GM12878 (cell line): ENCODE measurements at regions not wholly inside any gene's neighbourhood (a gene's known extent, or its start where the extent isn't known, plus 50 kb on each side); places are given as distances from the start of the nearest gene placed in this dataset.

ENCODE experiments used
- ATAC-seq: fragments of 200-7000 bp; cut with Tn5 transposase; 3 replicates; pipeline ENCODE4 v1.9.1; 2020; ENCODE audit warnings: mild to moderate bottlenecking, moderate library complexity
- BruUV-seq: library from RNA; stranded (reverse); fragments of 400-500 nt; replicated peaks from 2 replicates; lab custom pipeline; 2021; lab: Mats Ljungman, UMichigan
- CTCF ChIA-PET: fragments of 300-600 bp; sonication (Branson Sonifier 250); formaldehyde crosslinking; extraction: SDS; loops from one replicate; lab custom pipeline; 2021; ENCODE audit warnings: inconsistent platforms; lab: Yijun Ruan, JAX
- POLR2A ChIA-PET: fragments of 350-600 bp; formaldehyde crosslinking; extraction: SDS; loops from one replicate; lab custom pipeline; 2021; ENCODE audit warnings: inconsistent platforms; lab: Charles Lee
- RAD21 ChIA-PET: fragments of 300-600 bp; sonication (Branson Sonifier 250); formaldehyde crosslinking; loops from one replicate; lab custom pipeline; 2023; ENCODE audit warnings: antibody characterized with exemption; ENCODE audit not compliant: unreplicated experiment; lab: Charles Lee
- SMC1A ChIA-PET: fragments of 300-600 bp; sonication (Branson Sonifier 250); formaldehyde crosslinking; loops from one replicate; lab custom pipeline; 2023; ENCODE audit not compliant: unreplicated experiment, uncharacterized antibody; lab: Charles Lee
- DNase-seq: peaks from one replicate; pipeline ENCODE4 v3.0.0-alpha.2; 2011; ENCODE audit warnings: low read depth, low spot score
- FAIRE-seq: peaks from 3 replicates; lab custom pipeline; 2011; peaks lifted over from hg19 to GRCh38; lab: Jason Lieb, UNC
- H2AFZ ChIP-seq: 2 replicates; pipeline ENCODE4 v1.6.0; 2011; ENCODE audit warnings: low read depth, low read length, control low read depth; ENCODE audit not compliant: control insufficient read depth
- H3K27ac ChIP-seq: 2 replicates; pipeline ENCODE4 v1.5.1; 2011; ENCODE audit warnings: control low read depth; ENCODE audit not compliant: control insufficient read depth, insufficient read depth
- H3K27me3 ChIP-seq, 2 experiments: replicated peaks in 1 of 2; 2 replicates each; pipeline versions ENCODE4 v1.6.0 to v1.6.1; 2011; ENCODE audit warnings: low read length in 1 of 2; ENCODE audit not compliant: control insufficient read depth in 2 of 2, insufficient read depth in 2 of 2
- H3K36me3 ChIP-seq, 2 experiments: 2 replicates each; pipeline ENCODE4 v1.5.1; 2011; ENCODE audit warnings: low read length in 1 of 2; ENCODE audit not compliant: control insufficient read depth in 2 of 2, insufficient read depth in 2 of 2
- H3K4me1 ChIP-seq: 2 replicates; pipeline ENCODE4 v1.6.1; 2011; ENCODE audit warnings: mild to moderate bottlenecking, low read length, moderate library complexity, mixed read lengths; ENCODE audit not compliant: control insufficient read depth, insufficient read depth
- H3K4me2 ChIP-seq: 2 replicates; pipeline ENCODE4 v1.6.0; 2011; ENCODE audit warnings: control low read depth; ENCODE audit not compliant: control insufficient read depth, insufficient read depth
- H3K4me3 ChIP-seq: fragments of 200-600 bp; sonication (generic); 2 replicates; pipeline ENCODE4 v1.5.1; 2016
- H3K79me2 ChIP-seq: 2 replicates; pipeline ENCODE4 v1.6.0; 2011; ENCODE audit warnings: low read length; ENCODE audit not compliant: control insufficient read depth, insufficient read depth
- H3K9ac ChIP-seq: 2 replicates; pipeline ENCODE4 v1.8.0; 2011; ENCODE audit warnings: low read length, control low read depth, mixed read lengths; ENCODE audit not compliant: control insufficient read depth, insufficient read depth
- H3K9me3 ChIP-seq: replicated peaks from 3 replicates; pipeline ENCODE4 v1.5.1; 2011; ENCODE audit warnings: mild to moderate bottlenecking, low read length; ENCODE audit not compliant: control insufficient read depth, insufficient read depth
- H4K20me1 ChIP-seq: 2 replicates; pipeline ENCODE4 v1.6.0; 2011; ENCODE audit not compliant: control insufficient read depth, insufficient read depth
- E2F4 ChIP-seq: IDR thresholded peaks from 2 replicates; pipeline ENCODE4 v1.6.1; 2012; ENCODE audit warnings: low read depth, low read length, improper control_type of control experiment
- EP300 ChIP-seq, 2 experiments: fragments of 150-350 bp in 1 of 2; IDR thresholded peaks; 2 replicates each; pipeline ENCODE4 v1.6.1; 2011 to 2012; ENCODE audit warnings: low read depth in 2 of 2, low read length in 2 of 2, borderline replicate concordance in 1 of 2, improper control_type of control experiment in 1 of 2, inconsistent platforms in 1 of 2; ENCODE audit not compliant: control insufficient read depth in 1 of 2
- FOS ChIP-seq: IDR thresholded peaks from 3 replicates; pipeline ENCODE4 v1.6.1; 2011; ENCODE audit warnings: borderline replicate concordance; ENCODE audit not compliant: insufficient read length; ENCODE audit errors: extremely low read depth
- HDGF ChIP-seq: fragments of 450-650 bp; IDR thresholded peaks from 2 replicates; pipeline ENCODE4 v1.6.1; 2016; ENCODE audit warnings: antibody characterized with exemption
- KLF5 ChIP-seq: fragments of 450-650 bp; IDR thresholded peaks from 2 replicates; pipeline ENCODE4 v1.6.1; 2014; ENCODE audit warnings: mild to moderate bottlenecking; ENCODE audit not compliant: partially characterized antibody
- MEF2B ChIP-seq: fragments of 450-650 bp; IDR thresholded peaks from 2 replicates; pipeline ENCODE4 v1.6.1; 2018; ENCODE audit warnings: mild to moderate bottlenecking, moderate library complexity; ENCODE audit not compliant: partially characterized antibody, poor library complexity, severe bottlenecking
- NRF1 ChIP-seq: conservative IDR thresholded peaks from 2 replicates; pipeline ENCODE4 v1.6.1; 2011; ENCODE audit warnings: mild to moderate bottlenecking, low read depth, low read length, improper control_type of control experiment
- PKNOX1 ChIP-seq: fragments of 450-650 bp; IDR thresholded peaks from 2 replicates; pipeline ENCODE4 v1.6.1; 2016; ENCODE audit warnings: mild to moderate bottlenecking
- POLR2AphosphoS5 ChIP-seq: IDR thresholded peaks from 2 replicates; pipeline ENCODE4 v1.6.1; 2011; ENCODE audit warnings: mild to moderate bottlenecking, low read length, inconsistent platforms
- PRDM15 ChIP-seq: fragments of 450-650 bp; formaldehyde crosslinking; IDR thresholded peaks from 2 replicates; pipeline ENCODE4 v1.4.0; 2020; ENCODE audit warnings: mild to moderate bottlenecking, moderate library complexity
- RAD21 ChIP-seq: IDR thresholded peaks from 2 replicates; pipeline ENCODE4 v1.6.1; 2011; ENCODE audit warnings: mild to moderate bottlenecking, low read depth, low read length, moderate library complexity; ENCODE audit not compliant: insufficient read depth
- ZBTB11 ChIP-seq: fragments of 450-650 bp; formaldehyde crosslinking; IDR thresholded peaks from 2 replicates; pipeline ENCODE4 v1.5.0; 2022; ENCODE audit warnings: mild to moderate bottlenecking, missing genetic modification characterization
- WGBS: methylation state at CpG from one replicate; pipeline ENCODE4 v1.1.6; 2016; ENCODE audit warnings: low lambda C conversion rate; ENCODE audit not compliant: insufficient replicate concordance, insufficient coverage; ENCODE audit errors: missing lambda C conversion rate; 5-methylcytosine and 5-hydroxymethylcytosine counted together
- in situ Hi-C: fragments of 300-500 bp; cut with MboI; formaldehyde crosslinking; loops from 9 replicates; pipeline ENCODE4 v1.14.3; 2018; ENCODE audit warnings: mixed read lengths
- intact Hi-C: fragments of 100-400 bp; cut with micrococcal nuclease; formaldehyde crosslinking; loops from one replicate; pipeline ENCODE4 v1.14.2; 2022; ENCODE audit not compliant: unreplicated experiment

GRCh38 chrX:39667191-39667590 lies 430.6 kb downstream of the BCOR start (continued):
- TF ChIP-seq ZBTB11 (CRISPR knock-in tag) = no peak
- TF ChIP-seq RAD21 = no peak

- Histone ChIP-seq H3K9me3 (no peaks in the 10 kb centered on the region), H3K9ac (no peak overlapping the region), H2AFZ (no peak overlapping the region), H3K79me2 (no peaks in the 10 kb centered on the region), H3K4me1 (no peaks in the 10 kb centered on the region), H4K20me1 (no peaks in the 10 kb centered on the region), H3K36me3 (no peaks in the 10 kb centered on the region), H3K4me3 (no peak overlapping the region), H3K4me2 (no peak overlapping the region), H3K27ac (no peak overlapping the region), H3K27me3 (peaks cover 0 to 3% of the 10 kb centered on the region in 2 experiments; a peak in 1 of 4 replicates)
- ChIA-PET CTCF (no interaction called here), RAD21 (no interaction called here), SMC1A (no interaction called here), POLR2A (no interaction called here)
- no TSS peak for BruUV-seq
- intact Hi-C loops = no loop called here
- FAIRE-seq (no peak), DNase-seq (no peak), ATAC-seq (no peak)
- WGBS = 26% methylated on average over 9 of the region's 9 CpGs
- in situ Hi-C loops = no loop called here
- TF ChIP-seq KLF5 = no peak
- no peak for TF ChIP-seq POLR2AphosphoS5
- TF ChIP-seq FOS = no peak
- no peak for TF ChIP-seq PKNOX1
- TF ChIP-seq NRF1 = no peak
- TF ChIP-seq E2F4 = no peak
- TF ChIP-seq PRDM15 (CRISPR knock-in tag) = no peak
- TF ChIP-seq MEF2B = no peak
- no peak for TF ChIP-seq EP300 (IDR thresholded peaks at IDR 0.05; ENCODE audit: borderline replicate concordance in 1 of 2, control insufficient read depth in 1 of 2, low read depth in 2 of 2, low read length in 2 of 2)
- no peak for TF ChIP-seq HDGF
These were observed 429.8 kb downstream of the BCOR start for GRCh38 chrX:39667736-39668482.
